ENCODE measurements at regions not wholly inside any gene's neighbourhood (a gene's known extent, or its start where the extent isn't known, plus 50 kb on each side); places are given as distances from the start of the nearest gene placed in this dataset.

- H3K36me3 ChIP-seq (ENCODE audit: control insufficient read depth in 2 of 3, insufficient read depth in 3 of 3, low read length in 3 of 3), result no peaks in the 10 kb centered on the region
- FAIRE-seq, result no peak
- H3K27ac ChIP-seq (ENCODE audit: low read depth in 2 of 2, low read length in 2 of 2), result no peak overlapping the region
- H3K4me3 ChIP-seq (ENCODE audit: low read length in 3 of 3), result no peak overlapping the region
- H3K9ac ChIP-seq (ENCODE audit: low read length in 3 of 3), result no peak overlapping the region
- no peaks in the 10 kb centered on the region for H3K9me3 ChIP-seq (ENCODE audit: control insufficient read depth in 2 of 3, insufficient read depth in 1 of 3, low read length in 3 of 3)
- H3K27me3 ChIP-seq (ENCODE audit: control insufficient read depth, insufficient read depth, low read length), result no peaks in the 10 kb centered on the region
- no peak for DNase-seq
- no peaks in the 10 kb centered on the region for H3K4me1 ChIP-seq (ENCODE audit: control insufficient read depth in 2 of 3, insufficient read depth in 2 of 3, low read depth in 1 of 3, low read length in 3 of 3)
- intact Hi-C loops (cut with DNase I), result no loop called here
- TF ChIP-seq CTCF (IDR thresholded peaks at IDR 0.05; ENCODE audit: borderline replicate concordance, extremely low read depth, insufficient read depth), result no peak
Observed at GRCh38 chr10:21272643-21273399, 252.7 kb downstream of the SKIDA1 start.

- FAIRE-seq (no peak), DNase-seq (no peak)
- H3K36me3 ChIP-seq (ENCODE audit: control insufficient read depth in 2 of 3, insufficient read depth in 3 of 3, low read length in 3 of 3), result no peaks in the 10 kb centered on the region
- intact Hi-C loops (cut with DNase I), result no loop called here
- H3K27me3 ChIP-seq (ENCODE audit: control insufficient read depth, insufficient read depth, low read length), result no peaks in the 10 kb centered on the region
- no peak overlapping the region for H3K27ac ChIP-seq (ENCODE audit: low read depth in 2 of 2, low read length in 2 of 2)
- no peaks in the 10 kb centered on the region for H3K9me3 ChIP-seq (ENCODE audit: control insufficient read depth in 2 of 3, insufficient read depth in 1 of 3, low read length in 3 of 3)
- H3K4me3 ChIP-seq (ENCODE audit: low read length in 3 of 3), result no peak overlapping the region
- H3K9ac ChIP-seq (ENCODE audit: low read length in 3 of 3), result no peak overlapping the region
- no peak for TF ChIP-seq CTCF (IDR thresholded peaks at IDR 0.05; ENCODE audit: borderline replicate concordance, extremely low read depth, insufficient read depth)
- H3K4me1 ChIP-seq (ENCODE audit: control insufficient read depth in 2 of 3, insufficient read depth in 2 of 3, low read depth in 1 of 3, low read length in 3 of 3), result no peaks in the 10 kb centered on the region
Observed at GRCh38 chr10:21270976-21271375, 254.5 kb downstream of the SKIDA1 start.

- H3K27ac ChIP-seq (ENCODE audit: low read depth in 2 of 2, low read length in 2 of 2), result no peak overlapping the region
- DNase-seq (no peak), FAIRE-seq (no peak)
- no peaks in the 10 kb centered on the region for H3K27me3 ChIP-seq (ENCODE audit: control insufficient read depth, insufficient read depth, low read length)
- no peaks in the 10 kb centered on the region for H3K36me3 ChIP-seq (ENCODE audit: control insufficient read depth in 2 of 3, insufficient read depth in 3 of 3, low read length in 3 of 3)
- TF ChIP-seq CTCF (IDR thresholded peaks at IDR 0.05; ENCODE audit: borderline replicate concordance, extremely low read depth, insufficient read depth), result no peak
- no peak overlapping the region for H3K4me3 ChIP-seq (ENCODE audit: low read length in 3 of 3)
- intact Hi-C loops (cut with DNase I), result loop anchor here (5.0 to 10.0 kb wide), 2 partner anchors 184 to 412 kb away; no protein-coding TSS in a partner anchor
- H3K4me1 ChIP-seq (ENCODE audit: control insufficient read depth in 2 of 3, insufficient read depth in 2 of 3, low read depth in 1 of 3, low read length in 3 of 3), result no peaks in the 10 kb centered on the region
- H3K9ac ChIP-seq (ENCODE audit: low read length in 3 of 3), result no peak overlapping the region
- H3K9me3 ChIP-seq (ENCODE audit: control insufficient read depth in 2 of 3, insufficient read depth in 1 of 3, low read length in 3 of 3), result no peaks in the 10 kb centered on the region
Observed at GRCh38 chr10:21269289-21269688, 256.2 kb downstream of the SKIDA1 start.
